ENCODE measurements at regions not wholly inside any gene's neighbourhood (a gene's known extent, or its start where the extent isn't known, plus 50 kb on each side); places are given as distances from the start of the nearest gene placed in this dataset.

DNA sequence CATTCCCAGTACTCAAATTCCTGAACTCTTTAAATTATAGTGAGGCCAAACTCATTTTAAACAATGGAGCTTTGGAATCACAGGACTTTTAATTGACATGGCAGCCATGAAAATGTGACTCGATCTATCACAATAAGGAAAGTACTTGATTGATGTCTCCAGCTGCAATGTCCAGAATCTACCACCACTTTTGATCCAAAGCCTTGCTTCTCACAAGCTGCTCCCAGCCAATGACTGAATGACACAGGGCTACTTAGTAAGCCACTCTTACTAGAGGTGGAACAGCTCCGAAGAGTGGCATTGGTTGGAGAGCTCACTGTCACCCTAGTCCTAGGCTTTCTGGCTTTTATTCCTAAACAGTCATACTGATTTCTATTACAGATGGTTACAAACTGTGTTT is 270.1 kb downstream of the IRS1 start:
- no peak overlapping the region for H3T11ph ChIP-seq (ENCODE audit: low read length)
- no peaks in the 10 kb centered on the region for H3K79me1 ChIP-seq (ENCODE audit: insufficient read depth, low read depth, low read length, poor library complexity, severe bottlenecking)
- H3K23ac ChIP-seq (ENCODE audit: insufficient read length, low read depth, low read length) = no peak overlapping the region
- no peak overlapping the region for H3K27ac ChIP-seq (ENCODE audit: insufficient read length, low read depth, low read length)
- H3K18ac ChIP-seq (ENCODE audit: insufficient read length, low read depth, low read length) = no peak overlapping the region
- Mint-ChIP-seq H3K27ac (no peak overlapping the region), H3K9me3 (no peaks in the 10 kb centered on the region), H3K27me3 (ENCODE audit: low read depth) (no peaks in the 10 kb centered on the region), H3K36me3 (ENCODE audit: insufficient read depth in 1 of 3, low read depth in 3 of 3) (no peaks in the 10 kb centered on the region), H3K4me1 (no peaks in the 10 kb centered on the region), H3K4me3 (no peak overlapping the region)
- H3K9ac ChIP-seq (ENCODE audit: extremely low read depth, insufficient read length, low read length) = no peak overlapping the region
- H2AFZ ChIP-seq (ENCODE audit: low read length) = no peak overlapping the region
- no peak overlapping the region for H4K8ac ChIP-seq (replicated peaks; ENCODE audit: insufficient read length, low read depth, low read length)
- WGBS (ENCODE audit: extremely low coverage, insufficient read length, low lambda C conversion rate) = no CpG with 5 or more reads among the region's 2 CpGs
- no peak overlapping the region for H4K5ac ChIP-seq (ENCODE audit: insufficient read length, low read depth, low read length)
- H4K20me1 ChIP-seq (ENCODE audit: control insufficient read depth, insufficient read depth, insufficient read length) = no peaks in the 10 kb centered on the region
- H2BK15ac ChIP-seq (ENCODE audit: low read depth, low read length) = no peak overlapping the region
- H3K79me2 ChIP-seq (ENCODE audit: insufficient read depth, low read length) = no peaks in the 10 kb centered on the region
- no peak overlapping the region for H3K14ac ChIP-seq (ENCODE audit: insufficient read depth, low read length)
- H3K56ac ChIP-seq (ENCODE audit: insufficient read length, low read depth, low read length) = no peak overlapping the region
- no peak overlapping the region for H2BK20ac ChIP-seq (ENCODE audit: low read depth, low read length, poor library complexity, severe bottlenecking)
- no peak overlapping the region for H2BK120ac ChIP-seq (ENCODE audit: low read depth, low read length, poor library complexity, severe bottlenecking)
- H3K9me3 ChIP-seq (ENCODE audit: control insufficient read depth, low read depth, low read length) = no peaks in the 10 kb centered on the region
- no peaks in the 10 kb centered on the region for H3K4me1 ChIP-seq (ENCODE audit: insufficient read depth, low read length)
- no peak overlapping the region for H3K4ac ChIP-seq (ENCODE audit: low read depth, low read length)
- H3K4me2 ChIP-seq (ENCODE audit: insufficient read depth, insufficient read length, low read length) = no peak overlapping the region
- no peak overlapping the region for H2BK12ac ChIP-seq (ENCODE audit: insufficient read length, low read depth, low read length)
- no peak overlapping the region for H2BK5ac ChIP-seq (ENCODE audit: insufficient read length, low read length)
- no peak overlapping the region for H4K91ac ChIP-seq (ENCODE audit: insufficient read length, low read depth, low read length)
- H3K23me2 ChIP-seq (ENCODE audit: insufficient read length, low read depth, low read length, poor library complexity, severe bottlenecking) = no peaks in the 10 kb centered on the region
- H3K27me3 ChIP-seq (ENCODE audit: insufficient read depth, low read length) = no peaks in the 10 kb centered on the region
- no peak overlapping the region for H2AK5ac ChIP-seq (ENCODE audit: insufficient read length, low read length)
- DNase-seq = no peak
- TF ChIP-seq, protein P1, sequence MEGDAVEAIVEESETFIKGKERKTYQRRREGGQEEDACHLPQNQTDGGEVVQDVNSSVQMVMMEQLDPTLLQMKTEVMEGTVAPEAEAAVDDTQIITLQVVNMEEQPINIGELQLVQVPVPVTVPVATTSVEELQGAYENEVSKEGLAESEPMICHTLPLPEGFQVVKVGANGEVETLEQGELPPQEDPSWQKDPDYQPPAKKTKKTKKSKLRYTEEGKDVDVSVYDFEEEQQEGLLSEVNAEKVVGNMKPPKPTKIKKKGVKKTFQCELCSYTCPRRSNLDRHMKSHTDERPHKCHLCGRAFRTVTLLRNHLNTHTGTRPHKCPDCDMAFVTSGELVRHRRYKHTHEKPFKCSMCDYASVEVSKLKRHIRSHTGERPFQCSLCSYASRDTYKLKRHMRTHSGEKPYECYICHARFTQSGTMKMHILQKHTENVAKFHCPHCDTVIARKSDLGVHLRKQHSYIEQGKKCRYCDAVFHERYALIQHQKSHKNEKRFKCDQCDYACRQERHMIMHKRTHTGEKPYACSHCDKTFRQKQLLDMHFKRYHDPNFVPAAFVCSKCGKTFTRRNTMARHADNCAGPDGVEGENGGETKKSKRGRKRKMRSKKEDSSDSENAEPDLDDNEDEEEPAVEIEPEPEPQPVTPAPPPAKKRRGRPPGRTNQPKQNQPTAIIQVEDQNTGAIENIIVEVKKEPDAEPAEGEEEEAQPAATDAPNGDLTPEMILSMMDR (conservative IDR thresholded peaks at IDR 0.05) = no peak

All from H9 (cell line).